ENCODE measurements at regions not wholly inside any gene's neighbourhood (a gene's known extent, or its start where the extent isn't known, plus 50 kb on each side); places are given as distances from the start of the nearest gene placed in this dataset.

DNA sequence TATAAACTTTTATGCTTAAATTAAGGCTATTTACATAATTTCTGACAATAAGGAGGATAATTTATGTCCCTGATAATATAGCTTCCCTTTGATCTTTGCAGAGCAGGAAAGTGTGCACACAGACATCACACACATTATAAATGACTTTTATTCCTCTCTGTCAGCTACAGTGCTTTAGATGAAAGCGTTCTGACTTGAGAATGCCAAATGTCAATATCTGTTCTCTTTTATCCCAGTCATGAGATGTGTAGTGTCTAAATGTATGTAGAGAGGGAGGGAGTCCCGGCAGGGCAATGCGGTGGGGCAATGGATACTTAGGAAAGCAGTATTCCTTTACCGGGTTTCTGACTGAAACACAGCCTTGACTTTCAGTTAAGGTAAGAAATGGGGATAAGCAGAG lies 225.4 kb upstream of the CHORDC1 start:
- Histone ChIP-seq H3K27me3 (no peaks in the 10 kb centered on the region), H3K9me3 (ENCODE audit: low read depth) (no peaks in the 10 kb centered on the region), H3K36me3 (replicated peaks; ENCODE audit: insufficient read depth, low read depth) (no peaks in the 10 kb centered on the region), H3K9me2 (replicated peaks; ENCODE audit: insufficient read depth) (no peaks in the 10 kb centered on the region), H3K4me2 (peak overlapping the region; percentile 8), H3K4me1 (ENCODE audit: insufficient read depth) (no peaks in the 10 kb centered on the region), H3K4me3 (no peak overlapping the region), H3K27ac (no peak overlapping the region), H3K79me2 (no peaks in the 10 kb centered on the region), H4K20me1 (ENCODE audit: insufficient read depth, poor library complexity, severe bottlenecking) (no peaks in the 10 kb centered on the region), H2AFZ (peak overlapping the region; percentile 2)
- DNase-seq (ENCODE audit: low spot score): peak; percentile 8
- 15% methylated on average over 4 of the region's 4 CpGs for WGBS (ENCODE audit: low lambda C conversion rate, missing lambda C conversion rate)
- TF ChIP-seq, protein P1, sequence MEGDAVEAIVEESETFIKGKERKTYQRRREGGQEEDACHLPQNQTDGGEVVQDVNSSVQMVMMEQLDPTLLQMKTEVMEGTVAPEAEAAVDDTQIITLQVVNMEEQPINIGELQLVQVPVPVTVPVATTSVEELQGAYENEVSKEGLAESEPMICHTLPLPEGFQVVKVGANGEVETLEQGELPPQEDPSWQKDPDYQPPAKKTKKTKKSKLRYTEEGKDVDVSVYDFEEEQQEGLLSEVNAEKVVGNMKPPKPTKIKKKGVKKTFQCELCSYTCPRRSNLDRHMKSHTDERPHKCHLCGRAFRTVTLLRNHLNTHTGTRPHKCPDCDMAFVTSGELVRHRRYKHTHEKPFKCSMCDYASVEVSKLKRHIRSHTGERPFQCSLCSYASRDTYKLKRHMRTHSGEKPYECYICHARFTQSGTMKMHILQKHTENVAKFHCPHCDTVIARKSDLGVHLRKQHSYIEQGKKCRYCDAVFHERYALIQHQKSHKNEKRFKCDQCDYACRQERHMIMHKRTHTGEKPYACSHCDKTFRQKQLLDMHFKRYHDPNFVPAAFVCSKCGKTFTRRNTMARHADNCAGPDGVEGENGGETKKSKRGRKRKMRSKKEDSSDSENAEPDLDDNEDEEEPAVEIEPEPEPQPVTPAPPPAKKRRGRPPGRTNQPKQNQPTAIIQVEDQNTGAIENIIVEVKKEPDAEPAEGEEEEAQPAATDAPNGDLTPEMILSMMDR (IDR thresholded peaks at IDR 0.05; ENCODE audit: poor library complexity): no peak
- TF ChIP-seq EZH2 (IDR thresholded peaks at IDR 0.05; ENCODE audit: borderline replicate concordance) (no peak), EZH2phosphoT487 (IDR thresholded peaks at IDR 0.05; ENCODE audit: low read depth, severe bottlenecking, unreplicated experiment) (no peak)

DNA sequence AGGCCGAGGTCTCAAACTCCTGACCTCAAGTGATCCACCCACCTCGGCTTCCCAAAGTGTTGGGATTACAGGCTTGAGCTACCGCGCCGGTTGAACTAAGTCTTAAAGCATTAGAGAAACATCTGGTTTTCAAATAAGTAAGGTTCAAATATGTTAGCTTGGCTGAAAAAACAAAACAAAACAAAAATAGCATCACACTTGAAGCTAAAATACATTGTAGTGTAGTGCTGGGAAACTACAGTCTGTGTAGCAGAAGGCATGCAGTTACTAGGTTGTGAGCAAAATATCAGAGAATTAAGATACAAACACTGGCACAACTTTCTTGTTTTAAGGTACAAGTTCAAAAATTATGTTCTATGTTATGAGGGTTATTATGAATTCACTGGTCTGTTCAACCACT lies 224.8 kb upstream of the CHORDC1 start:
- WGBS (ENCODE audit: low lambda C conversion rate, missing lambda C conversion rate): 48% methylated on average over 5 of the region's 5 CpGs
- TF ChIP-seq, protein P1 (IDR thresholded peaks at IDR 0.05; ENCODE audit: poor library complexity): no peak
- TF ChIP-seq EZH2phosphoT487 (IDR thresholded peaks at IDR 0.05; ENCODE audit: low read depth, severe bottlenecking, unreplicated experiment) (no peak), EZH2 (IDR thresholded peaks at IDR 0.05; ENCODE audit: borderline replicate concordance) (no peak)
- no peaks in the 10 kb centered on the region for H3K4me1 ChIP-seq (ENCODE audit: insufficient read depth)

DNA sequence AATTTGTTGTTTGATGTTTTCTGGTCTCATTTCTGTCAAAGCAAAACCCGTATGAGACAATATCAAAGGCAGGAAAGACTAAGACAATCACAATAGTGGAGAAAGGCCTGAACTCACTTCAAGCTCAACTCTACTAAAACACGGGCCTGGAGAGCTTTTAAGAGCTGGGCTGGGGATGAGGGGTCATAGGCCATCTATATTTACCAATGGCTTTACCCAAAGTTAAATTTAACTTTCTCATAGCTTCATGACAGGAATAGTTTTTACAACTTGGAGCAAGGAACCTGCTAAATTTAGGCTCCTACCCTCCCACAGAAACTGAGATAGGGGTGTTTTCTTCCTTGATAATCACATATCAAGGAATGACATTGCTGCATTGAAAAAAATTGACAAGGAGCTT lies 223.4 kb upstream of the CHORDC1 start:
- no peak overlapping the region for H3K4me2 ChIP-seq
- no peaks in the 10 kb centered on the region for H3K4me1 ChIP-seq (ENCODE audit: insufficient read depth)
- TF ChIP-seq EZH2phosphoT487 (IDR thresholded peaks at IDR 0.05; ENCODE audit: low read depth, severe bottlenecking, unreplicated experiment): no peak
- no peak for TF ChIP-seq EZH2 (IDR thresholded peaks at IDR 0.05; ENCODE audit: borderline replicate concordance)
- TF ChIP-seq, protein P1 (IDR thresholded peaks at IDR 0.05; ENCODE audit: poor library complexity): no peak
- no peak overlapping the region for H3K27ac ChIP-seq
- H3K27me3 ChIP-seq: no peaks in the 10 kb centered on the region
- H3K36me3 ChIP-seq (replicated peaks; ENCODE audit: insufficient read depth, low read depth): no peaks in the 10 kb centered on the region
- H4K20me1 ChIP-seq (ENCODE audit: insufficient read depth, poor library complexity, severe bottlenecking): no peaks in the 10 kb centered on the region
- H3K79me2 ChIP-seq: no peaks in the 10 kb centered on the region
- H2AFZ ChIP-seq: no peak overlapping the region
- no peak for DNase-seq (ENCODE audit: low spot score)
- H3K9me3 ChIP-seq (ENCODE audit: low read depth): no peaks in the 10 kb centered on the region
- H3K4me3 ChIP-seq: no peak overlapping the region
- WGBS (ENCODE audit: low lambda C conversion rate, missing lambda C conversion rate): 29% methylated on average over 2 of the region's 2 CpGs
- H3K9me2 ChIP-seq (replicated peaks; ENCODE audit: insufficient read depth): no peaks in the 10 kb centered on the region

More for the DNA sequence above, 224.8 kb upstream of the CHORDC1 start:
- no peak for DNase-seq (ENCODE audit: low spot score)
- no peak overlapping the region for H2AFZ ChIP-seq
- H3K36me3 ChIP-seq (replicated peaks; ENCODE audit: insufficient read depth, low read depth): no peaks in the 10 kb centered on the region
- H3K4me3 ChIP-seq: no peak overlapping the region
- H3K9me3 ChIP-seq (ENCODE audit: low read depth): no peaks in the 10 kb centered on the region
- no peaks in the 10 kb centered on the region for H4K20me1 ChIP-seq (ENCODE audit: insufficient read depth, poor library complexity, severe bottlenecking)
- no peaks in the 10 kb centered on the region for H3K27me3 ChIP-seq
- H3K79me2 ChIP-seq: no peaks in the 10 kb centered on the region
- H3K9me2 ChIP-seq (replicated peaks; ENCODE audit: insufficient read depth): no peaks in the 10 kb centered on the region
- no peak overlapping the region for H3K4me2 ChIP-seq
- H3K27ac ChIP-seq: no peak overlapping the region

DNA sequence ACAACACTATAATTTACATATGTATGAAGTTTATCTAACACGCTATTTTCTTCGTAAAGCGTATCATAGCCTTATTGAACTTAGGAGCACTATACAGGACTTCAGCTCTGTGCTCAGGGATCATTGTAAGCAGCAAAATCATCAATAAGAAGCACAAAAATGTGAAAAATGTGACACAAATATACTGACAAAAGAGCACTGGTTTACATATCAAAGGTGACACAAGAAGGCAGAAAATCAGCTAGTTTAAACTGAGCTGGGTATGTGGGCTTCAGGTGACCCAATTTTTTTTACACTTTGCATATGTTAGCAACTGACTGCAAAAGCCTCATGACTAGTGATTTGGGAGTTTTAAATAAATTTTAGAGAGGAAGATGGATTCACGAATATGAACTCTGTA lies 215.2 kb upstream of the CHORDC1 start:
- H2AFZ ChIP-seq: no peak overlapping the region
- WGBS (ENCODE audit: low lambda C conversion rate, missing lambda C conversion rate): 98% methylated on average over 4 of the region's 4 CpGs
- H3K4me1 ChIP-seq (ENCODE audit: insufficient read depth): no peaks in the 10 kb centered on the region
- H3K9me2 ChIP-seq (replicated peaks; ENCODE audit: insufficient read depth): no peaks in the 10 kb centered on the region
- TF ChIP-seq EZH2 (IDR thresholded peaks at IDR 0.05; ENCODE audit: borderline replicate concordance) (no peak), EZH2phosphoT487 (IDR thresholded peaks at IDR 0.05; ENCODE audit: low read depth, severe bottlenecking, unreplicated experiment) (no peak)
- TF ChIP-seq, protein P1 (IDR thresholded peaks at IDR 0.05; ENCODE audit: poor library complexity): no peak
- H3K79me2 ChIP-seq: no peaks in the 10 kb centered on the region
- no peak overlapping the region for H3K4me2 ChIP-seq
- H3K27me3 ChIP-seq: no peaks in the 10 kb centered on the region
- H3K36me3 ChIP-seq (replicated peaks; ENCODE audit: insufficient read depth, low read depth): no peaks in the 10 kb centered on the region
- H3K9me3 ChIP-seq (ENCODE audit: low read depth): no peaks in the 10 kb centered on the region
- H4K20me1 ChIP-seq (ENCODE audit: insufficient read depth, poor library complexity, severe bottlenecking): no peaks in the 10 kb centered on the region
- no peak for DNase-seq (ENCODE audit: low spot score)
- H3K4me3 ChIP-seq: no peak overlapping the region
- no peak overlapping the region for H3K27ac ChIP-seq

Measured in hepatocyte (in vitro differentiated cells).